CD4-positive, alpha-beta T cell (primary cell): ENCODE measurements at regions not wholly inside any gene's neighbourhood (a gene's known extent, or its start where the extent isn't known, plus 50 kb on each side); places are given as distances from the start of the nearest gene placed in this dataset.

Experiments used
- ATAC-seq: fragments of 200-7000 bp; cut with Tn5 transposase; one replicate; pipeline ENCODE4 v1.10.0; 2022; ENCODE audit warnings: mild to moderate bottlenecking; ENCODE audit not compliant: poor library complexity
- CTCF ChIA-PET: fragments of 350-600 bp; sonication (Branson Sonifier 250); formaldehyde crosslinking; loops from one replicate; lab custom pipeline; 2021; ENCODE audit warnings: antibody characterized with exemption, inconsistent platforms; lab: Charles Lee
- POLR2A ChIA-PET: fragments of 350-600 bp; sonication (Branson Sonifier 250); formaldehyde crosslinking; loops from one replicate; lab custom pipeline; 2021; ENCODE audit warnings: antibody characterized with exemption, inconsistent platforms; lab: Charles Lee
- DNase-seq, 14 experiments: peaks; one replicate each; pipeline ENCODE4 v3.0.0-alpha.2; 2013 to 2020; ENCODE audit warnings: mixed read lengths in 2 of 14
- H3K27ac ChIP-seq, 2 donors: one replicate each; pipeline versions ENCODE4 v1.5.1 to v1.7.0; 2013; ENCODE audit warnings: low read length in 2 of 2, low read depth in 1 of 2, mild to moderate bottlenecking in 1 of 2
- H3K27me3 ChIP-seq, 2 experiments: 1 replicate in 1 of 2; 2 replicates in 1 of 2; pipeline versions ENCODE4 v1.6.1 to v1.7.0; 2013; ENCODE audit warnings: low read length in 2 of 2, control low read depth in 1 of 2, mild to moderate bottlenecking in 1 of 2, moderate library complexity in 1 of 2; ENCODE audit not compliant: insufficient read depth in 2 of 2, control insufficient read depth in 1 of 2
- H3K36me3 ChIP-seq: one replicate; pipeline ENCODE4 v1.6.1; 2013; ENCODE audit warnings: low read length, control low read depth; ENCODE audit not compliant: insufficient read depth
- H3K4me1 ChIP-seq: one replicate; pipeline ENCODE4 v1.6.1; 2013; ENCODE audit warnings: low read length, control low read depth; ENCODE audit not compliant: insufficient read depth
- H3K4me3 ChIP-seq: one replicate; pipeline ENCODE4 v1.5.1; 2013; ENCODE audit warnings: mild to moderate bottlenecking, low read length, moderate library complexity
- H3K9me3 ChIP-seq, 2 experiments: 1 replicate in 1 of 2; 2 replicates in 1 of 2; pipeline versions ENCODE4 v1.6.1 to v1.7.0; 2013; ENCODE audit warnings: low read length in 2 of 2, mild to moderate bottlenecking in 2 of 2, control low read depth in 1 of 2, moderate library complexity in 1 of 2; ENCODE audit not compliant: control insufficient read depth in 1 of 2, insufficient read depth in 1 of 2
- H3K27ac Mint-ChIP-seq: one replicate; pipeline ENCODE4 v1.8.0; 2020; ENCODE audit warnings: mixed read lengths
- H3K27me3 Mint-ChIP-seq: one replicate; pipeline ENCODE4 v1.8.0; 2021; ENCODE audit warnings: mixed read lengths
- H3K36me3 Mint-ChIP-seq: one replicate; pipeline ENCODE4 v1.8.0; 2021; ENCODE audit warnings: low read depth, mixed read lengths
- H3K4me1 Mint-ChIP-seq: one replicate; pipeline ENCODE4 v1.8.0; 2021; ENCODE audit warnings: low read depth, mixed read lengths
- H3K4me3 Mint-ChIP-seq: one replicate; pipeline ENCODE4 v1.8.0; 2020; ENCODE audit warnings: mild to moderate bottlenecking, mixed read lengths
- H3K9me3 Mint-ChIP-seq: one replicate; pipeline ENCODE4 v1.8.0; 2020; ENCODE audit warnings: mixed read lengths
- CTCF ChIP-seq: fragments of 200-600 bp; IDR thresholded peaks from one replicate; pipeline ENCODE4 v1.8.0; 2022; ENCODE audit warnings: antibody characterized with exemption, mild to moderate bottlenecking
- intact Hi-C, 2 experiments: fragments of 100-400 bp; cut with DNase I in 1 of 2; cut with micrococcal nuclease in 1 of 2; formaldehyde crosslinking; loops; one replicate each; pipeline versions ENCODE4 v1.15.1 to v1.9.0; 2023 to 2025; cut with DNase I, micrococcal nuclease

- POLR2A ChIA-PET = no interaction called here
These were observed 294.6 kb upstream of the PRICKLE1 start for GRCh38 chr12:42884116-42884515.

GRCh38 chr12:42873401-42873800 lies 283.9 kb upstream of the PRICKLE1 start:
- Histone ChIP-seq H3K4me1 (no peaks in the 10 kb centered on the region), H3K27ac (no peak overlapping the region), H3K36me3 (no peaks in the 10 kb centered on the region), H3K9me3 (no peaks in the 10 kb centered on the region), H3K4me3 (no peak overlapping the region), H3K27me3 (no peaks in the 10 kb centered on the region)
- Mint-ChIP-seq H3K4me3 (no peak overlapping the region), H3K4me1 (no peaks in the 10 kb centered on the region), H3K9me3 (peaks cover 7% of the 10 kb centered on the region), H3K36me3 (no peaks in the 10 kb centered on the region), H3K27ac (no peak overlapping the region), H3K27me3 (no peaks in the 10 kb centered on the region)
- intact Hi-C loops = no loop called here
- ATAC-seq = no peak
- POLR2A ChIA-PET = no interaction called here
- TF ChIP-seq CTCF = no peak
- DNase-seq = no peak
- CTCF ChIA-PET = no interaction called here

More at GRCh38 chr12:42884116-42884515, 294.6 kb upstream of the PRICKLE1 start:
- DNase-seq (no peak), ATAC-seq (no peak)
- CTCF ChIA-PET = no interaction called here
- Mint-ChIP-seq H3K4me3 (no peak overlapping the region), H3K9me3 (peaks cover 12% of the 10 kb centered on the region), H3K4me1 (no peaks in the 10 kb centered on the region), H3K27ac (no peak overlapping the region), H3K27me3 (no peaks in the 10 kb centered on the region), H3K36me3 (no peaks in the 10 kb centered on the region)
- H3K27ac ChIP-seq = no peak overlapping the region
- H3K27me3 ChIP-seq = no peaks in the 10 kb centered on the region
- H3K36me3 ChIP-seq = no peaks in the 10 kb centered on the region
- H3K4me1 ChIP-seq = no peaks in the 10 kb centered on the region
- intact Hi-C loops = no loop called here
- TF ChIP-seq CTCF = no peak
- H3K9me3 ChIP-seq = no peaks in the 10 kb centered on the region
- H3K4me3 ChIP-seq = no peak overlapping the region

- TF ChIP-seq CTCF = no peak
- DNase-seq = no peak
- Histone ChIP-seq H3K4me1 (no peaks in the 10 kb centered on the region), H3K4me3 (no peak overlapping the region), H3K9me3 (no peaks in the 10 kb centered on the region), H3K27ac (no peak overlapping the region), H3K27me3 (no peaks in the 10 kb centered on the region), H3K36me3 (no peaks in the 10 kb centered on the region)
- intact Hi-C loops = no loop called here
- H3K27ac Mint-ChIP-seq = no peak overlapping the region
- POLR2A ChIA-PET = no interaction called here
- CTCF ChIA-PET = no interaction called here
- no peaks in the 10 kb centered on the region for H3K27me3 Mint-ChIP-seq
- no peak overlapping the region for H3K4me3 Mint-ChIP-seq
- no peak for ATAC-seq
- H3K9me3 Mint-ChIP-seq = peaks cover 2% of the 10 kb centered on the region
- H3K36me3 Mint-ChIP-seq = no peaks in the 10 kb centered on the region
- H3K4me1 Mint-ChIP-seq = no peaks in the 10 kb centered on the region
These were observed 282.3 kb upstream of the PRICKLE1 start for GRCh38 chr12:42871816-42872215.
